Thyroid gland (tissue), 4 donors: ENCODE measurements at regions not wholly inside any gene's neighbourhood (a gene's known extent, or its start where the extent isn't known, plus 50 kb on each side); places are given as distances from the start of the nearest gene placed in this dataset.

Source experiments
- POLR2A ChIP-seq, 2 donors: fragments of 450-650 bp; IDR thresholded peaks; one replicate each; pipeline ENCODE4 v1.6.1; 2017; ENCODE audit warnings: antibody characterized with exemption in 2 of 2, mild to moderate bottlenecking in 2 of 2, moderate library complexity in 1 of 2
- TF ChIP-seq, protein P1 (sequence below), 6 experiments: fragments of 200-600 bp in 3 of 6; fragments of 450-650 bp in 3 of 6; sonication (generic) in 3 of 6; IDR thresholded peaks; one replicate each; pipeline ENCODE4 v1.5.1; 2016 to 2019; ENCODE audit warnings: antibody characterized with exemption in 6 of 6, mild to moderate bottlenecking in 2 of 6, inconsistent platforms in 1 of 6, moderate library complexity in 1 of 6

DNA sequence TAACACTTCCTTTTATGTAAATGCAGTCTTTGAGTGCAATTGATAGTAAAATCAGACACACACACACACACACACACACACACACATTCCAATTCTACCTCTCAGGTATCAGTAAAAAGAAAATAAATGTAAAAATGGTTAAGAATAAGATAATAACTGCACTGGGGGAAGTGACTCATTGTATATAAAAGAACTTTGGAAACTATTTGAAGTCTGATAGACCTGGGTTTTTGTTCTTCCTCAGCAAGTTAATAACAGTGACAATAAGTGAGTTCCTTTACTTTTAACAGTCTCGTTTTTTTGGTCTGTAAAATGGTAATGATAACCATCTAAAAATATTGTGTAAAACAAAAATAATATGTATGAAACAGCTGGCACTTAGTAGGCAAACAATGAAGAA is 1815.0 kb downstream of the MRPL39 start:
- TF ChIP-seq, protein P1, sequence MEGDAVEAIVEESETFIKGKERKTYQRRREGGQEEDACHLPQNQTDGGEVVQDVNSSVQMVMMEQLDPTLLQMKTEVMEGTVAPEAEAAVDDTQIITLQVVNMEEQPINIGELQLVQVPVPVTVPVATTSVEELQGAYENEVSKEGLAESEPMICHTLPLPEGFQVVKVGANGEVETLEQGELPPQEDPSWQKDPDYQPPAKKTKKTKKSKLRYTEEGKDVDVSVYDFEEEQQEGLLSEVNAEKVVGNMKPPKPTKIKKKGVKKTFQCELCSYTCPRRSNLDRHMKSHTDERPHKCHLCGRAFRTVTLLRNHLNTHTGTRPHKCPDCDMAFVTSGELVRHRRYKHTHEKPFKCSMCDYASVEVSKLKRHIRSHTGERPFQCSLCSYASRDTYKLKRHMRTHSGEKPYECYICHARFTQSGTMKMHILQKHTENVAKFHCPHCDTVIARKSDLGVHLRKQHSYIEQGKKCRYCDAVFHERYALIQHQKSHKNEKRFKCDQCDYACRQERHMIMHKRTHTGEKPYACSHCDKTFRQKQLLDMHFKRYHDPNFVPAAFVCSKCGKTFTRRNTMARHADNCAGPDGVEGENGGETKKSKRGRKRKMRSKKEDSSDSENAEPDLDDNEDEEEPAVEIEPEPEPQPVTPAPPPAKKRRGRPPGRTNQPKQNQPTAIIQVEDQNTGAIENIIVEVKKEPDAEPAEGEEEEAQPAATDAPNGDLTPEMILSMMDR (IDR thresholded peaks at IDR 0.05), result no peak
- no peak for TF ChIP-seq POLR2A (IDR thresholded peaks at IDR 0.05)
